ENCODE measurements at regions not wholly inside any gene's neighbourhood (a gene's known extent, or its start where the extent isn't known, plus 50 kb on each side); places are given as distances from the start of the nearest gene placed in this dataset.

GRCh38 chr3:150236316-150237082 is 171.6 kb upstream of the TSC22D2 start:
- no peak for DNase-seq (ENCODE audit: low spot score)
- Mint-ChIP-seq H3K4me3 (no peak overlapping the region), H3K36me3 (no peaks in the 10 kb centered on the region), H3K27ac (no peak overlapping the region), H3K4me1 (peaks cover 15% of the 10 kb centered on the region), H3K27me3 (ENCODE audit: low read depth) (no peaks in the 10 kb centered on the region), H3K9me3 (no peaks in the 10 kb centered on the region)
- ChIA-PET CTCF (interaction anchor here (0.6 to 4.1 kb wide), 4 partner anchors 9 to 259 kb away, joined by 4 to 18 read pairs (median 6); partner anchors contain the start of gene TSC22D2), POLR2A (no interaction called here)
- ATAC-seq: no peak
- TF ChIP-seq CBFB (CRISPR knock-in tag; IDR thresholded peaks at IDR 0.05; ENCODE audit: low read depth): no peak
- no peak for TF ChIP-seq IRF2 (CRISPR knock-in tag; IDR thresholded peaks at IDR 0.05; ENCODE audit: borderline replicate concordance, low read depth)
- no peak for TF ChIP-seq ZMAT4 (CRISPR knock-in tag; IDR thresholded peaks at IDR 0.05)
- no peak for TF ChIP-seq TEAD4 (CRISPR knock-in tag; IDR thresholded peaks at IDR 0.05)
- TF ChIP-seq ZNF423 (CRISPR knock-in tag; IDR thresholded peaks at IDR 0.05): no peak
- no peak for TF ChIP-seq TP53 (CRISPR knock-in tag; IDR thresholded peaks at IDR 0.05)
- TF ChIP-seq RORB (CRISPR knock-in tag; IDR thresholded peaks at IDR 0.05): no peak
- no peak for TF ChIP-seq JAZF1 (CRISPR knock-in tag; IDR thresholded peaks at IDR 0.05)
- no peak for TF ChIP-seq FOXJ3 (CRISPR knock-in tag; IDR thresholded peaks at IDR 0.05; ENCODE audit: borderline replicate concordance)
- TF ChIP-seq PRRX2 (CRISPR knock-in tag; IDR thresholded peaks at IDR 0.05): no peak
- no peak for TF ChIP-seq MLX (CRISPR knock-in tag; IDR thresholded peaks at IDR 0.05)

- H3K4me1 Mint-ChIP-seq: peaks cover 10% of the 10 kb centered on the region
- DNase-seq (ENCODE audit: low spot score): no peak
- no peaks in the 10 kb centered on the region for H3K36me3 Mint-ChIP-seq
Measured at GRCh38 chr3:150235799-150236198, 172.3 kb upstream of the TSC22D2 start.

More at GRCh38 chr3:150235799-150236198, 172.3 kb upstream of the TSC22D2 start:
- no peaks in the 10 kb centered on the region for H3K27me3 Mint-ChIP-seq (ENCODE audit: low read depth)
- no peak overlapping the region for H3K4me3 Mint-ChIP-seq
- H3K9me3 Mint-ChIP-seq: peaks cover 3% of the 10 kb centered on the region; the same call in 1 of the 2 replicates
- ChIA-PET POLR2A (no interaction called here), CTCF (interaction anchor here (1.3 to 4.1 kb wide), 3 partner anchors 8 to 260 kb away, joined by 4 to 18 read pairs (median 7); partner anchors contain the start of gene TSC22D2)
- ATAC-seq: no peak
- no peak overlapping the region for H3K27ac Mint-ChIP-seq
- TF ChIP-seq HMGA2 (CRISPR knock-in tag; IDR thresholded peaks at IDR 0.05): no peak
- TF ChIP-seq, protein P1, sequence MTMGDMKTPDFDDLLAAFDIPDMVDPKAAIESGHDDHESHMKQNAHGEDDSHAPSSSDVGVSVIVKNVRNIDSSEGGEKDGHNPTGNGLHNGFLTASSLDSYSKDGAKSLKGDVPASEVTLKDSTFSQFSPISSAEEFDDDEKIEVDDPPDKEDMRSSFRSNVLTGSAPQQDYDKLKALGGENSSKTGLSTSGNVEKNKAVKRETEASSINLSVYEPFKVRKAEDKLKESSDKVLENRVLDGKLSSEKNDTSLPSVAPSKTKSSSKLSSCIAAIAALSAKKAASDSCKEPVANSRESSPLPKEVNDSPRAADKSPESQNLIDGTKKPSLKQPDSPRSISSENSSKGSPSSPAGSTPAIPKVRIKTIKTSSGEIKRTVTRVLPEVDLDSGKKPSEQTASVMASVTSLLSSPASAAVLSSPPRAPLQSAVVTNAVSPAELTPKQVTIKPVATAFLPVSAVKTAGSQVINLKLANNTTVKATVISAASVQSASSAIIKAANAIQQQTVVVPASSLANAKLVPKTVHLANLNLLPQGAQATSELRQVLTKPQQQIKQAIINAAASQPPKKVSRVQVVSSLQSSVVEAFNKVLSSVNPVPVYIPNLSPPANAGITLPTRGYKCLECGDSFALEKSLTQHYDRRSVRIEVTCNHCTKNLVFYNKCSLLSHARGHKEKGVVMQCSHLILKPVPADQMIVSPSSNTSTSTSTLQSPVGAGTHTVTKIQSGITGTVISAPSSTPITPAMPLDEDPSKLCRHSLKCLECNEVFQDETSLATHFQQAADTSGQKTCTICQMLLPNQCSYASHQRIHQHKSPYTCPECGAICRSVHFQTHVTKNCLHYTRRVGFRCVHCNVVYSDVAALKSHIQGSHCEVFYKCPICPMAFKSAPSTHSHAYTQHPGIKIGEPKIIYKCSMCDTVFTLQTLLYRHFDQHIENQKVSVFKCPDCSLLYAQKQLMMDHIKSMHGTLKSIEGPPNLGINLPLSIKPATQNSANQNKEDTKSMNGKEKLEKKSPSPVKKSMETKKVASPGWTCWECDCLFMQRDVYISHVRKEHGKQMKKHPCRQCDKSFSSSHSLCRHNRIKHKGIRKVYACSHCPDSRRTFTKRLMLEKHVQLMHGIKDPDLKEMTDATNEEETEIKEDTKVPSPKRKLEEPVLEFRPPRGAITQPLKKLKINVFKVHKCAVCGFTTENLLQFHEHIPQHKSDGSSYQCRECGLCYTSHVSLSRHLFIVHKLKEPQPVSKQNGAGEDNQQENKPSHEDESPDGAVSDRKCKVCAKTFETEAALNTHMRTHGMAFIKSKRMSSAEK (CRISPR knock-in tag; IDR thresholded peaks at IDR 0.05; ENCODE audit: borderline replicate concordance): no peak
- no peak for TF ChIP-seq ERG (CRISPR knock-in tag; IDR thresholded peaks at IDR 0.05)
- TF ChIP-seq SMAD3 (CRISPR knock-in tag; IDR thresholded peaks at IDR 0.05; ENCODE audit: borderline replicate concordance): no peak
- TF ChIP-seq ELF4 (CRISPR knock-in tag; IDR thresholded peaks at IDR 0.05; ENCODE audit: low read depth): no peak
- TF ChIP-seq, protein P2, sequence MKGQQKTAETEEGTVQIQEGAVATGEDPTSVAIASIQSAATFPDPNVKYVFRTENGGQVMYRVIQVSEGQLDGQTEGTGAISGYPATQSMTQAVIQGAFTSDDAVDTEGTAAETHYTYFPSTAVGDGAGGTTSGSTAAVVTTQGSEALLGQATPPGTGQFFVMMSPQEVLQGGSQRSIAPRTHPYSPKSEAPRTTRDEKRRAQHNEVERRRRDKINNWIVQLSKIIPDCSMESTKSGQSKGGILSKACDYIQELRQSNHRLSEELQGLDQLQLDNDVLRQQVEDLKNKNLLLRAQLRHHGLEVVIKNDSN (CRISPR knock-in tag; IDR thresholded peaks at IDR 0.05): no peak
